CD4-positive, alpha-beta T cell treated with Interleukin-15 for 4 hours (primary cell): ENCODE measurements at regions not wholly inside any gene's neighbourhood (a gene's known extent, or its start where the extent isn't known, plus 50 kb on each side); places are given as distances from the start of the nearest gene placed in this dataset.
A peak's percentile ranks its signal among the peaks of the same experiment; 100 is the strongest.

Experiments
- DNase-seq: peaks from one replicate; pipeline ENCODE4 v3.0.0-alpha.2; 2020; ENCODE audit warnings: low spot score

DNA sequence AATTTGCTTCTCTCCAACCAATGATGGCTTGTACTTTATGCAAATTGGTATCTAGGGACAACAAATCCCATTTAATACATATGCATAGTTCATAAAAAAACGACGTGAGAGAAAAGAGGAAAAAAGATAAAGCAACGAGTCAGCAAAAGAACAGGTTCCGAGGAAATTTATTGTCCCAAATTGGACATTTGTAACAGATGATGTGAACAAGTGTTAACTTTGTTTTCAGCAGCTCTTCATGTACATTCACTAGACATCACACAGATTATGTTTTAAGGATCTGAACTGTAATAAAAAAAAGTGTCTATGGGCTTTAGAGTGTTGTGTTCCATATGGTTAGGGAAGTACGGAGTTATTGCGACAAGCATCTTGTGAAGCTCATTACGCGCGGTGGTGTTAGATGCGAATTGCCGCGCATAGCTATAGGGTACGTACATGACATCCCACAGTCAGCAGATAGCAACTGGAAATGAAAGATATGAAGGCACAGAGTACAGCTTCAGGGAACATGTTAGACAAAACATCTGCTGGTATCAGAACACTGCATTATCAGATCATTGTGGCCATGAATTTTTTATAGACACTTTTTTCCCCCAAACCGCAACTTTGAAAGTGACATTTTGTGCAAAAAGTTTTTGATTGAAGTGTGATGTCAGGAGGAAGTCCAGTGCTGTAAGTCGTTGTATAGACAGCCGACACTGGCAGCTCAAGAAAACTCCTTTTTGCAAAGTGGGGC, 1073.1 kb upstream of the FANCL start:
- DNase-seq = no peak

DNA sequence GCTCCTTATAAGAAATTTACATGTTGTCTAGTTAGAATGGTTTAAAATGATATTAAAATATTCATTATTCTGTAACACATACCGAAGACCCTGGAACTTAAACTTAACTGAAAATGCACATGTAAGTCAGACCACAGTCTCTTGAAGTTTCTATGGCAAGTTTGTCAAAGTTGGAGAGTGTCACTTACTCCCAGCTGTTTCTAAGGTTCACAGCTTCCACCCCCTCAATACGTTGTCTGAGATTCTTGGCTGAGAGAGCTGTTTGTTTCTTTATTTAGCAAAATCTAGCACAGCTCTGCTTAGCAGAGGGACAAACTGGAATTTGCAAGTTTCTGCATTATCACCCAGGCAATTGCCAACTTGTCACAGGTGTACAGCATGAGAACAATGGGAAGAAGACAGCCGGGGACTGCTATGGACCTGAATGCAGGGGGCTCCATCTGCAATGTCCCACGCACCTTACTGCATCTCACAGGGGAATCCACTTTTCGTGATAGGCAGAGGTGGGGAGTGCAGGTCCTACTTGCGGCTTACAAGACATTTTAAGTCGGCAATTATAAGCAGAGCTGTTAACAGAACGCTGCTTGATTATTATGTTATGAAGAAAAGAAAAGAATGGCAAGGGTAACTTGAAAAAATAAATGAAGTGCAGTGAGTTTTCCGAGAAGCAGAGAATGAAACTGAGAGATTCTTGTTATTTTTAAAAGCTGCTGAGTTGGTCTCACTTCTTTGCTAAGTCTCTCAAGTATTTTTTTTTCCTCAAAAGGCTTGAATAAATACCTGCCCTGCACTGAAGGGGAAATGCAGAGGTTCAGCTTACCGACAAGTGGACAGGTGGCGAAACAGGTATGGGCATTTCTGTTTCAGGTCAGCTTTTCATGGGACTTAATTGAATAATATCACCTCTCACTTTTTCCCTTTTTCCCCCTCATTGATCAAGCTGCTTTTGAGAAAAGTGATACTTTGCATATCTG, 1072.1 kb upstream of the FANCL start:
- DNase-seq = no peak

DNA sequence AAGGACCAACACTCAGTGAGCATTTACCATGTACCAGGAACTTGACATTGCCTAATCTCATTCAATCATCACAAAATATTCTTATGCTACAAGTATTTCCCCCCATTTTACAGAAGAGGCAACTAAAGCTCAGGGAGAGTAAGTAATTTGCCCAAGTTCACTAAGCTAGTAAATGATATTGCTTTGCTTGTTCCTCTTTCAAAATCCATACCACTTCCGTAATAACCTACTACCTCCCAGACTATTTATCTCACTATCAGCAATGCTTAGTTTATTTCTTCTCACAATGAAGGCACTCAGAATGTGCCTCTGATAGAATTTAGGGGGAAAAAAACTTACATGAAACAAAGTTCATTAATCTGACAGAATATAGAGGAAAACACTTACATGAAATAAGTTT, 1070.9 kb upstream of the FANCL start:
- DNase-seq = no peak

DNA sequence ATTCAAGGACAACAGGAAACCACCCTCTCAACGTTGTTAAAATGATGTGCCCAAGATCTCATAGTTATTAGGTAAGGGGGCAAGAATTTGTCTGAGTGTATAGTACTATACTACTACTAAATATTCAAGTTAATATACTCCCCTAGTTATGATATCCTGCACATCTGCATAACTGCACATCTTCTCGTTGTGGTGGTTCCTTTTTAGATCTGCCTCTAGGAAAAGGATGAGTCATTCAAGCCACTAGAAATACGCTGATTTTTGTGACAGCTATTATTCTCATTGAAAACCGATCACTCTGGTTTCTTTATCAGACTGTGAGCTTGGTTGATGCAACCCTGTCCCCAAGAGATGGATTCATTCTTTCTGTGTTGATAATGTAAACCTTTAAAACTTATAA, 1067.0 kb upstream of the FANCL start:
- no peak for DNase-seq

DNA sequence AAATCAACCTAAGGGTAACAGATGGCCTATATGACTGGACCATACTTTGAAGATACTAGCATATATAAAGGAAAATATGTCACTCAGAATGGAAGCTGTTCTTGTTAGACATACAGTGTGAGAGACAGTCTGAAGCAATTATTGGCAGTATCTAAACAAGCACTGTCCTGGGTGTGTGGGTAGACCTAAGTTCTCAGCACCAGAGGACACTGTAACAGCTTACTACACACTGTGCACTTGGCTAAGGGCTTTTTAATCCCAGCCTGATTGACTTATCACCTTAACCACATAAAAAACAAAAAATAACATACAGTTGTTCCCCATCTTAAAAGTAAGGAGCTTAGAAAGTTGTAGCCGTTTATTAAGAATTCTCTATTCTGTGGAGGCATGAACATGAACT, 1066.1 kb upstream of the FANCL start:
- no peak for DNase-seq

DNA sequence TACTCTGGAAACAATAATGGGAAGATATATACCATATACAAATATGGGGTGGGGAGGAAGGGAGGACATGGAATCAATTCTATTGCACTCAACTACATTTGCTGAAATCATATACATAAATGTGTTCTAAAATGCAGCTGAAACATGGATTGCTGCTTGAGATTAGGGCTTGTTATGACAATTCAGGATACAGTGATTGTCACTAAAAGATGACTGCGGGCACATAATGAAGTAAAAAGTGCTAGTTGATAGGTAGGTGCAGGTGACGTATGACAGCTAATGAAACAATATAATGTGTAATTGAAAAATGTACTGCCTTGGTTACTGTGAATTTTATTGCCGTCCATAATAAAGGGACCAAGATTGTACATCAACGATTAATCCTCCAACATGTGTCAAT, 1062.1 kb upstream of the FANCL start:
- no peak for DNase-seq

DNA sequence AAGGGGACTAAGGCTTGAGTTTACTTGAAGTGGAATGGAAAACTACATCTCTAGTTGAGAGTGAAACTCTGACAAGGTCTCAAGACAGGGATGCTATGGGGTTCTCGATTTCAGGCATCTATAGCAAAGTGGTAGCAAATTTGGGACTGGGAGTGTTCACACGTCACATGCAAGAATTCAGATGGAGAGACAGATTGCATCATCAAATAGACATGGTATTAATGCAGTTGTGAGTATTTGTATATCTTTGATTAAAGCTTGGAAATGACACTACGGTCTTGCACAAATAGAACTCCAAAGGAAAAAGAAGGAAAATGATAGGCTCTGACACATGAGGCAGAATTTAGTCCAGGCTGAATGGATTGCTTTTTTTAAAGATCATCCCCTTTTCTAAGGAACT, 1061.6 kb upstream of the FANCL start:
- no peak for DNase-seq

DNA sequence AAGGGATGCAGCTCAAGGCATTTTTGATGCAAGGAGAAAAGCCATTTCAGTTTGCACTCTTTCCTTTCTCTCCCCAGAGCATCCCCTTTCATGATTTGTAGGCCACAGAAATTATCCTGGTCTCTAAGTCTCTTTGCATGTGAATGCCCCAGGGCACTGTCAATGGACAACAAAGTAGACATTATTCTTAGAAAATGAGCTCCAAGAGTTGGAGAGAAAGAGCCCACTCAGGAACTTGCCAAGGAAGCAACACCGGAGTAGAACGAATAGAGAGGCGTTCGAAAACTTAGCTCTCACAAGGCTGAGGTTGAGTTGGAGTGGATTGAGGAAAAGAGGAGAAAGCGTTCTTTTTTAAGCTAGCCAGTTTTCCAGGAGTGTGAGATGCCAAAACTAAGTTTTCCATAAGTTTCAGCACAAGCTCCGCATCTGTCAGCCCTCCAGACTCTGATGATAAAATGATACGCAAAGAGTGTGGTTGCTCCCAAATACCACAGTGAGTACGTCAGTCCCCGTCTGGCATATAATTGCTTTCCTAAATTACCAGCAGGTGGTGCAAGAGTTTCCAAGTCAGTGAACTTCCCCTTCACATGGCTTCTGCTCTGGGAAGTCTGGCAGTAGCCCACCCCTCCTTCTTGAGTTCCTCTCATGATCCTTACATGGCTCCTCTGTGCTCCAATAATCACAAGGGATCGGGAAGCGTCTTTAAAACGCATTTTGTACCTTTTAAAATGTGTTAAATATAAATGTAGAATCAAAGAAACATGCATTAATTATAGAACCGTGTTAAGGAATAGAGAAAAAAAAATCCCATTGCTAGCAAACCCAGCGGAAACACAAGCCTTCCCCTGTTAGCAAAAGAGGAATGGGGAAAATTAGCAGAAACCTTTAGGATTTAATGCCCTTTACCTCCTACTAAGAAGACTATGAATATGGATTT, 1060.6 kb upstream of the FANCL start:
- peak; percentile 21 for DNase-seq

DNA sequence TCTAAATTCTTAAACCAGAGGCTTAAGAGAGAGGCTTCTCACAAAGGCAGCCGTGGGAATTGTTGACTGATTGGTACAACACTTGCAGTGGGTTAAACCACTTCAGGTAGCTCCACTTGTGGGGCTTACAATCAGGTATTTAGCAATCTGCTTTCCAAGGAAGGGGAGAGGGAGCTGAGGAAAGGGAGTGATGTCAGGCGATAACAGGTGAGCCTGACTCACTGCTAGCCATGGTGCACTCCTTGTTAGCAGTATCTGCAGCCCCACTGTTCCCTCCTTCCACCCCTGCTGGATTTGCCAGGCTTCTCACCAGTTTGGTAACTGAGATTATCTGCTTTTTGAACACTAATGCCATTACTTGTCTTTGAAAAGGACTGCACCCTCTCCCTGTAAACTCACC, 1056.7 kb upstream of the FANCL start:
- DNase-seq = no peak

DNA sequence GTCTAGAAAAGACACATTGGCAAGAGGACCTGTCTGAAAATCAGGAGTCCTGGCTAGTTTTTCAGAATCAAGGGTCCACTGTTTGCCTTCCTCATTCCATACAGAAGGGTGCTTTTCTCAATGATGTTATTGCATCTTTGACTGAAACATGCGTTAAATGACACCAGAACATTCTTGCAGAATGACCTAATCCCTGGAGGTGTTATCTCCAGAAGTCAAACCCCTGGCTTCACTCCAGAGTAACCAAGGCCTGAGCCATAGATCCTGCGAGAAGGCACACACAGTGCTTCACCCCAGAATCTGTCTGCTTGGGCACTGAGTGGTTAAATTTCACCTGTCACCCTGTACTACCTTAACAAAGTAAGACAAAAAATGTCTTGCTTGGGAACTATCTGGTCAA, 1055.2 kb upstream of the FANCL start:
- no peak for DNase-seq

DNA sequence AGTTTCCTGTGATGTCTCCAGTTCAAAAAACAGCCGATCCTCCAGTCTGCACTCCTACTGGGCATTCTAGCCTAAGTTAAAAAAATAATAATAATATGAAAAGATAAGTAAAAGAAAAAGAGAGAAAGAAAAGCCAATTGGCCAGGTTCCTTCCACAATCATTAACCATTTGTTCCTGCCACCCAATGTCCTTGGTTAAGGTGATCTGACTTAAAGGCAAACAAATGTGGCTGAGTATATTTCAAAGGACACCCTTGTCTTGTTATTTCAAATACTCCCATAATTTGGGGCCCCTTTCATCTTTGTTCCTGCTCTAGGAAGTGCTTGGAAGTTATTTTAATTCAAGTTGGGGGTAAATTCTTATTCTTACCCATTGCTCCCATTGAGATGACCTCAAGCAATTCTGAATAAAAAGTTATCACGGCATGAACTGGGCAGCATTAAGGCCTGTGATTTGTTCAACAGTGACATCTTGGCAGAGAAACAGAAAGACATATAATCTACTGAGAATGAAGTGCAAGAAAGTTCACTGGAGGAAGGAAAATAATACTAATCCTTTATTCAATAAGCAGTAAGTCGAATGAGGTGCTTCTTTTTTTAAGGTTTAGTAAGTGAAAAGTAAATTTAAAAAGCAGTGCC, 1054.5 kb upstream of the FANCL start:
- DNase-seq = no peak

DNA sequence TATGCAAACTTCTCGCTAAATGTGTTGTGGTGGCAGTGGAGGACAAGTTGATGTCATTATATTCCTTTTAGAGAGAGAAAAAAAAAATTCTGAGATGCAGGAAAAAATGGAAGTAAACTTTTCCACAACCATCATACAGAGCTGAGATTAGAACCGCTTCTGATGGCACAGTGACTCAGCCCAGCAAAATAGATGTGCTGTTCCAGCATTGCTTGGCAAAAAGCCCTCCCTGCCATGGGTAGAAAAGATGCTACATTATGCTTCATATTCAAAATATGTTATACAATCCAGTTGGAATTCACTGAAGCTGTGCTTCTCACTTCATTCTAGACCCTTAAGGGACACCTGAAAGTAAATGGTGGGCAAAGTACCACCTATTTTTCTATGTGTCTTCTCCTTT, 1047.6 kb upstream of the FANCL start:
- DNase-seq = no peak

DNA sequence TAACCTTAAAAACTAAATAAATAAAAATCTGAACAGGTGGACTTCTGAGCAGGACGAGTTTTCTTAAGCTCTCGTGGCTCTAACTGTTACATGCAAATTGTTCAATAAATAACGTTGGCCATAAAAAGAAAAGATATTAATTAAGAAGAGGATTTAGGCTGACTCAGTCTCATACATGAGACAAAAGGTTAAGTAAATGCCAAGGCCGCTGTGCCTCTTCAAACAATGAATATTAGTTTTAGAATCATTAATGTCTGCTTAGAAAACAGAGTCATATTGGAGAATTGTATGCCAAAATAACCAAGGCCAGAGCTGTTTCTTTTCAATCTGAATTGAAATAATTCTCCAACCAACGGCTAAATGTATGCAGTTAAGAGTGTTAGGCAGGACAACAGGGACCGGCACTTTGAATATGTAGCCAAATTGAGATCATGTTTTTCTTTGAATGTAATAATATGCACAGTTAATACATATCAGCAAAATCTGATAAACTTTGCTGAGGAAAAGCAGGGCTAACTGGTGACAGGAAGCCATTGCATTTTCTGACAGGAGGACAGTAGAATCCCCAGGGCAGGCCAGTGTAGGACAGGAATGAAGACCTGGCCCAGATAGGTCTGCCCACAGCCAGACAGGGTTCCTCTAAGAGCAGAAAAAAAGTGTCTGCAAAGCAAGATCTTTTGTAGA, 1041.4 kb upstream of the FANCL start:
- no peak for DNase-seq

DNA sequence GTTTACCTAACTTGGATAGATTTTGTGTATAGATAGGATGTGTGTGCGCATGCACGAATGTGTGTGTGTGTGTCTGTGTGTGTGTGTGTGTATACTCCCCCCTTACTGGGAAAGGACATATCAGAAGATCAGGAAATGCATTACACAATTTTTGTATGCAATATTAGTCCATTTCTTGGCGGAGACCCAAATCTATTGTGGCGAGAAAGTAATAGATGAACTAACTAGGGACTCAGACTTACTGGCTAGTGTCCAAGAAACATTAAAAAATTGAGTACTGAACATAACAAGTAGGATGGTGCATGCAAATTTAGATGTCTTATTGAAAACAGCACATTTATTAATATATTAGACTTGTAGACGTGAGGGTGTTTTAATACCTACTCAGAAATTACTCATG, 1036.5 kb upstream of the FANCL start:
- DNase-seq = no peak

DNA sequence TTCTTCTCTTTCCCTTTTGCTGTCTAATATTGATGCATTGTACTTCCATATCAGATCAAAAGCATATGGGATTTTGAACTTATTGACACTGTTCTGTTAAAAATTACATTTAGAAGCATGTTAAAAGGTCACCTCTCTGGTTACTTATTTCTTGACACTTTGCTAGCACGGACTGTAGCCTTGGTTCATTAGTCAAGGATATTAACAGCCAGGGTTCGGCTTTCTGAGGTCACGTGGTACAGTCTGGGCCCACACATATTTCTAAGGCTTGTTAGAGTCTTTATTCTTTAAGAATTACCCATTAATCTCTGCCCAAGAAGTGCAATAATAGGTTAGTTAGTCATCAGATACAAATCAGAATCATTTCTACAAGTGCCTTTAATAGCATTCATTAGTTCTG, 1035.8 kb upstream of the FANCL start:
- no peak for DNase-seq

DNA sequence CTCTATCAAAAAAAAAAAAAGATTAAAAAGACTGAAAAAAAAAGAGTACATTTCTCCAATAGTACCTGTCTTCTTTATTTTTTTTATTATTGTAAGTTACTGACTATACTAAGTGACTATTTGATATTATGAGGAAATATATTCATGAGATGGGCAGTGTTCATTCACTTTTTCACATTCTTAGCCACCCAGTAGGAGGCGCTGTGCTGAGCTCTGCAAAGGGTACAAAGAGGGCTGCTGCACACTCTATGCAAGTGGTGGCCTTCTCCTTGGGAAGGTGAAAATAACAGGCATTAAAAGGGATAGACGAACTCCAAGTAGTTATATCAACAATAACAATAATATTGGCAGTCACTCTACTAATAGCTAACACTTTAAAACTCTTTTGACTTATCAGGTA, 1034.9 kb upstream of the FANCL start:
- DNase-seq = no peak

DNA sequence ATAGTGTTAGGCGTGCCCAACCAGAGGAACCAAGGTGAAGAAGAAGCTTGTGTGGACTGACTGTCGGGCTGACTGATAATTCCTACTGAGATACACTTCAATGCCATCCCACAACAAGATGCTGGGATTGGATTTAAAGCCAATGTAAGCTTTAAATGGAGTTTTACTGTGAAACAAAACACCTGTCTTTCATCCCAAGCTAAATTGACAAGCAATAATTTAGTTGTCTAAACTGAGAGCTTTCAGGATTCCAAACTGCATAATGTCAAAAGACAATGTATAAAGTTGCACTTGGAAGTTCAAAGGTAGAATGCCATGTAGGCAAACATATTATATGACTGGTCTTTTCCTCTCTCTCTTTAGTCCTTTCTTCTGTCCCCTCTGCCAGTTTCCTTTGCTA, 1025.3 kb upstream of the FANCL start:
- no peak for DNase-seq

DNA sequence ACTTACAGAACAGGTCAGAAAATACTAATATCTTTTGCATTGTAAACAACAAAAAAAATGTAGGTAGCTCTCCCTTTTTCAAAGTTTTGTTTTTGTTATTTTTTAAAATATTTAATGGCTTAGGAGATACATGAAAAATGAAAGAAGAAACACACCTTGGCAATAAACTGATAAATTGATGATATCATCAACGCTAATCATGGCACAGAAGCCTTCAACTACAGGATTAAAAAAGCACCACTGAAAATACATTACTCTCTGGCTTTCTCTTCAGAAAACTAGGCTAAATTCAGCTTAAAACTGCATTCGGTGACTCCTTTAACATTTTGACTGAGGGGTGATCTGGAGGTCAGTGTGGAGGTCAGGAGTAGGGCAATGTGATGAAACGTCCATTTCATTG, 1018.8 kb upstream of the FANCL start:
- DNase-seq = no peak

DNA sequence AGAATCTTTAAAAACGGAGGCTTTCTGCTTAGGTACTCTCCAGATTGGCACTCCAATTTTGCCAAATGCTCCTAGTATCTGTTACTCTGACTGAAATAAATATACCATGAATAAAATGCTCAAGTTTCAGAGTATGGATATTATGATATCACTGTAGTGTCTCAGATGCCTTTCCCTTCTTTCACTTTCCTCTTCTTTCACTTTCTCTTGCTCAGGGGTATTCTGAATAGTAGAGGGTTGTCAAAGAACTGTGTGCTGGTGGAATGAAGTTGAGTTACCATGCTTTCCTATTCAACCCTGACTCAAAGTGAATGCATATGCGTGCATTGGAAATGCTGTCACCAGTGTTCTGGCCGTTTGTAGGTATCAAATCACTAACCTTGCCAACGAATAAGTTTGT, 1015.2 kb upstream of the FANCL start:
- DNase-seq = no peak

DNA sequence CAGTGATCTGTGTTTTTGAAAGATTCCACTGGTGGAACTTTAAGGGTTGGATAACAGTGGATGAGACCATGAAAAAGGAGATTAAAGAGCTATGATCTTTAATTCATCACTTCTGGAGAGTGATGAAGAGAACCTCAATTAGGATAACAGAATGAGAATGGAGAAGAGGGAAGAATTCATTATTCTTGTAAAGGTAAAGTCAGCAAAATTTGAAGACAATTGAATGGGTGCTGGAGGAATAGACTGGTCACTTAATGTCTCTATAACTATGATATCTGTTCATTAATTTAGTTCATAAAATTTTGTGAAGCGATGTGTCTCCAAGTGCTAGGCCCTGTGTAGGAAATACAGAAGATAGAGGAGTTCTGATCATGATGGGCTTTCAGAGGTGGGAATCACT, 1013.2 kb upstream of the FANCL start:
- DNase-seq = no peak

DNA sequence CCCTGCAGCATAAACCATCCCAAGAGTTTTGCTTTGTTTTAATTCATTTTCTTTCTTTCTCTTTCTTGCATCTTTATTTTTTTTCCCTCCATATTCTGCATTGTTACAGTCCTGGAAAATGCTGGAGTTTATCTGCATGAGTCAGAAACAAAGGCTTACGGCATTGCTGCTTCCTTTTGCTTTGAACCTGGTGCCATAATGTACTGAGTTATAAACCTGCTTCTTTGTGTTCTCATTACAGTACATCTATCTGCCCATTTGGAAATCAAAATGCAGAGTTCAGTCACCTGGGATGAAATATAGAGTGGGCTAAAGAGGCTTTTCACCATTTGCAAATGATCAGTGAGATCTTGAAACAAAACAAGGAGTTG, 1009.2 kb upstream of the FANCL start:
- DNase-seq = no peak
